HG03521 (cell line): ENCODE measurements at regions not wholly inside any gene's neighbourhood (a gene's known extent, or its start where the extent isn't known, plus 50 kb on each side); places are given as distances from the start of the nearest gene placed in this dataset.
"Not testable (repeated sequence)": the region's sequence is repeated elsewhere in the genome, so short reads cannot be mapped to it uniquely, and the experiment has no call there.

ENCODE experiments used
- ATAC-seq: cut with Tn5 transposase; IDR thresholded peaks from one replicate; pipeline ENCODE4 v1.9.1; 2021; ENCODE audit warnings: mild to moderate bottlenecking, moderate library complexity; ENCODE audit not compliant: unreplicated experiment

GRCh38 chr21:10325546-10325945 is 195.8 kb upstream of the TPTE start:
- peak; percentile 88 for ATAC-seq

DNA sequence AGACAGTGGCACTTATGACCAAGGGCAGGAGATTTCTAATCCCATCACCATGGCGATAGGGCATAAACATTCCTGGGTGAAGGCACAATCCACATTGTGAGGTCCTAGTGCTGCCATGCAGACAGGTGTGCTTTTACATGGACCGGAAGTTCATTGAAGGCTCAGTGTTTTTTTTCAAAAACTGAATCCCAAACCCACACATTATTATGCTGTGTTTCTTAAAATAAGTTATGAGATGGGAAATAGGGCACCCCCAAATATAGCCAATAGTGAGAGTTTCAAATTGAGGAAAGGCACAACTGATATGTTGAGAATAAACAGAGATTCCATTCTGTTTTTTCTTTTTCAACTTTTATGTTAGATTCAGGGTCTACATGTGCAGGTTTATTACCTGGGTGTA is 195.2 kb upstream of the TPTE start:
- ATAC-seq = not testable (repeated sequence)

- ATAC-seq = not testable (repeated sequence)
Measured at GRCh38 chr21:10328646-10329045, 192.7 kb upstream of the TPTE start.

DNA sequence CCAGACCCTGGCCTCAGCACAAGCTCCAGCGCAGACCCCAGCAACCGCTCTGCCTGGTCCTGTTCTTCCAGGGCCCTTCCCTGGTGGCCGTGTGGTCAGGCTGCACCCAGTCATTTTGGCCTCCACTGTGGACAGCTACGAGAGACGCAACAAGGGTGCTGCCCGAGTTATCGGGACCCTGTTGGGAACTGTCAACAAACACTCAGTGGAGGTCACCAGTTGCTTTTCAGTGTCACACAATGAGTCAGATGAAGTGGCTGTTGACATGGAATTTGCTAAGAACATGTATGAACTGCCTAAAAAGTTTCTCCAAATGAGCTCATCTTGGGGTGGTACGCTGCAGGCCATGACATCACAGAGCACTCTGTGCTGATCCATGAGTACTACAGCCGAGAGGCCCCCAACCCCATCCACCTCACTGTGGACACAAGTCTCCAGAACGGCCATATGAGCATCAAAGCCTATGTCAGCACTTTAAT is 190.7 kb upstream of the TPTE start:
- not testable (repeated sequence) for ATAC-seq

GRCh38 chr21:10331134-10331533 is 190.2 kb upstream of the TPTE start:
- ATAC-seq = not testable (repeated sequence)

GRCh38 chr21:10332935-10333334 is 188.4 kb upstream of the TPTE start:
- ATAC-seq = not testable (repeated sequence)

DNA sequence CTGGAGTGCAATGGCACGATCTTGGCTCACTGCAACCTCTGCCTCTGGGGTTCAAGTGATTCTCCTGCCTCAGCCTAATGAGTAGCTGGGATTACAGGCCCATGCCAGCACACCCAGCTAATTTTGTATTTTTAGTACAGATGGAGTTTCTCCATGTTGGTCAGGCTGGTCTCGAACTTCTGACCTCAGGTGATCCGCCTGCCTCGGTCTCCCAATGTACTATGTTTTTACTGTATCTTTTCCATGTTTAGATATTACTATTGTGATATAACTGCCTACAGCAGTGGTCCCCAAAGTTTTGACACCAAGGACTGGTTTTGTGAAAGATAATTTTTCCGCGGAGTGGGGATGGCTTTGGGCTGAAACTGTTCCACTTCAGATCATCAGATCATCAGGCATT is 187.0 kb upstream of the TPTE start:
- ATAC-seq = not testable (repeated sequence)

DNA sequence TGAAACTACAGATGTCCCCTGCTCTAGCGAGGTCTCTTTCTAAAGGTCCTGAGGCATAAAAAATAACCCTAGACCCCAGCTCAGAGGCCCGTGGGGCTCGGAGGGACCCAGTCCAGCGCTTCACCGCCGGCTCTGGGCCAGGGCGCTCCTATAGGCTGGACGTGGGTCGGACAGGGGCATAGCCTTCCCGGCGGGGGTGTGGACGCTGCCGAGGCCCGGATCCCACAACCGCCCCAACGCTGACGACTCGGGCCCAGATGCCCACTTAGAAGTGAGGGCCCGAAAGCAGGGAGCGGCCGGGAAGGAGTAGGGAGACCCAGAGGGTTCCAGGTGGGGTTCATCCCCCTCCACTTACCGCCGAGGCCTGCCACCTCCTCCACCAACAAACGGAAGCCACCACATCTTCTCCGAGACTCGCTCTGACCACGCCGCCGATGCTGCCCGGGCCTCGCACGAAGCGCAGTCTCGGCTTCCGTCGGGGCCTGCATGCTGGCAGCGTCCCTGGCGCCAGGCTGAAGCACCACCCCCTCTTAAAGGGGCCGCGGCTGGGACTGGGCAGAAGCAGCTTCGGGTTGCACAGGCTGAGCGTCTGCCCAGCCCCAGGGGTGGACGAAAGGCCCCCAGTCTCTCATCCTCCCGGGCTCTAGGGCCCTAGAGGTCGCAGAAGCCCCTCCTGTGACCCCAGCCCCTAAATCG is 179.0 kb upstream of the TPTE start:
- ATAC-seq = peak; percentile 53

DNA sequence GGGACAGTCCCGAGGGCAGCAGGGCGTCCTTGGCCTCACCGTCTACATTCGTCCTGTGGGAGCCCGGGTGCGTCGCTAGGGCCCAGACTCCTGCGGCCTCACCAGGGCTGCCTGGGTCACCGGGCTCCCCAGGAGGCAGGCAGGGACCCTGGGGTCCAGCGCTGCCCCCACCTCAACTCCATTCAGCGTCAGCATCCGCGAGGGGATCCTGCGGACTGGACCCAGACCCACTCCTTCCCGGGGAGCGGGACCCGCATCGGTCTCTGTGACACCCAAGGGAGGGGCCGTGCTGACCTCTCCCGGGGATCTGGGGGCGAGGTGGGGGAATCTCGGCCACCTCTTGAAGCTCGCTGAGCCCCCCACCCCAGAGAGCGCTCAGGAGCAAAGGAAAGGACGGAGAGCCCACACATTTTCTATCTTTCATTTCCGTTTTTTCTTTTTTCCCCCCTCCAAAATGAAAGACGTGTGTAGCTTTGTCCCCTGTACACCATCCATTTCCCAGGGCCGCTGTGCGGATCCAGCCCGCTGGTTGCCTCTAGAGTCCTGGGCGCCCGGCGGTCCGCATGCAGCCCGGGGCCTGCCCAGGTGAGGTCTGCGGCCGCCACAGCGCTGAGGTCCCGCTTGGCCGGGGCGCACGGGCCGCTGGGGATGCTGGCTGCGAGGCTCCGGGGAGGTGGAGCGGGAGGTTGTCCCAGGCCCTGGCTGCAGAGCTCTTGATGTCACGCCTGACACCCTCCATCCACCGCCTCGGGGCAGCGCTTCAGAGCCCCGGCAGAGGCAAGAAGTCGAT is 178.0 kb upstream of the TPTE start:
- not testable (repeated sequence) for ATAC-seq

- not testable (repeated sequence) for ATAC-seq
Measured at GRCh38 chr21:10344266-10344665, 177.1 kb upstream of the TPTE start.

DNA sequence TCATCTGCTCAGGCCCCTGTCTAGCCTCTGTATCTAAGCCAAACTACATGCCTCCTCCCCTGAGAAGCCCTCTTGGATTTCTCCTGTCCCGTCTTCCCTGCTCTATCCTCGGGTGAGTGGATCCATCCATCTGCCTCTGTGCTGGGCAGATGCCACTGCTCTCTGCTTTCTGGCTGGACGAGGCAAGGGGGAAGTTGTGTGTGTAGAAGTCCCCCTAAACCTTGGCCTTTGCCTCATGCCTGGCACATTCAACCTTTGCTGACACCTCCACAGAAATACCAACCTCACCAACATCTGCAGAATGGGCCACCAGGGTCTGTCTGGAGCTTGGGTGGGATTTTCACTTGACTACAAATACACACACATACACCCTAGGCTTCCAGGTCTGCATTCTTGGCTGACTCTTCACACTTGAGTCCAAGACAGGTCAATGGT is 176.2 kb upstream of the TPTE start:
- not testable (repeated sequence) for ATAC-seq

DNA sequence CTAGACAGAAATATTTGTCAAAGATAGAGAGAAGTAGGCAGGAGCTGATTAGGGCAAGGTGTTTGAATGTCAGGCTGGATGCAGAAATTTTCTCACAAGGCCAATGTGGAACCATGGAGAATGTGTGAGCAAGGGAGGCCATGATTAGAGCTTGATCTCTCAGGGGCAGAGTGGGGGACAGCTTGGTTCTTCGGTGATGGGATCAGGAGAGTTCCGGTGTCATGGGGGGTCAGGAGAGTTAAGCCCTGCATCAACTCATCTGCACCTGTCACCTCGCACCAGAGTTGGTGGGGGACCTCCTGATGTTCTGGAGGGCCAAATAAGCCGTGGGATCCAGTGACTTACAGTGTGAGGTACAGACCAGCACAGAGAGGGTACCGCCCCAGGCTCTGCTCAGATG is 175.1 kb upstream of the TPTE start:
- not testable (repeated sequence) for ATAC-seq

DNA sequence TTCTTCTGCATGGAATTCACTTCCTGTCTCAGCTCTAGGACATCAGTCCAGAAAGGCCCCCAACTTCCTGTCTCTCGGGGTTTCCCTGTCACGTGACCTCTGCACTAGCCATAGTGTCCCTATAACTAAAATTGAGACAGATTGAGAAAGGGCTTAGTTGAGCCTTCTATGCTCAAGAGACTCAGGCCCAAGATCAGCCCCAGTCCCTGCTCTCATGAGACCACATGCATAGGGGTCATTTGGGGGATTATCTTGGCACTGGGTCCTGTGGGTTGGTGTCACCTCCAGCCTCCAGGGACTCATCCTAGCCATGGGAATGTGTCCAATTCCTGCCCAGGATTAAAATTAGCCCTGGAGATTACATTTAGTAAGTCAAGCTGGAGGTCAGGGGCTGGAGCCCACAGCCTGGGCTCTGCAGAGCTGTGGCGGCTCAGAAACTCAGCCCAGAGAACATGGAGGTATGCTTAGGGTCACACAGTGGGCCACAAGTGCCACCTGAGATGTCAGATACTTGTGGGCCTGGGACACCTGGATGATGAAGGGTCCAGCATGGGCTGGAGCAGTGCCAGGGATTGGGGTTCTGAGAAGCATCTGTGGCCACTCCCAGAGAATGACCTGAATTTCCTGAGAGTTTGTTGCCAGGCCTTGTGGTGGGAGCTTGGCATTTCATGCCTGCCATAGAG is 174.3 kb upstream of the TPTE start:
- not testable (repeated sequence) for ATAC-seq

- ATAC-seq = not testable (repeated sequence)
Measured at GRCh38 chr21:10347675-10348074, 173.7 kb upstream of the TPTE start.

DNA sequence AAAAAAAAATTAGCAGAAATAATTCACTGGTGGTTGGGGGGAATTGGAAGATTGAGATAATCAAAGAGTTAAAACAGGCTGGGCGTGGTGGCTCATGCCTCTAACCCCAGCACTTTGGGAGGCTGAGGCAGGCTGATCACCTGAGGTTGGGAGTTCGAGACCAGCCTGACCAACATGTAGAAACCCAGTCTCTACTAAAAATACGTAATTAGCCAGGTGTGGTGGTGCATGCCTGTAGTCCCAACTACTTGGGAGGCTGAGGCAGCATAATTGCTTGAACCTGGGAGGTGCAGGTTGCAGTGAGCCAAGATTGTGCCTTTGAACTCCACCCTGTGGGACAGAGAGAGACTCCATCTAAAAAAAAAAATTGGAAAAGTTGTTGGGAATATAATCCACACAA is 173.2 kb upstream of the TPTE start:
- ATAC-seq = not testable (repeated sequence)

DNA sequence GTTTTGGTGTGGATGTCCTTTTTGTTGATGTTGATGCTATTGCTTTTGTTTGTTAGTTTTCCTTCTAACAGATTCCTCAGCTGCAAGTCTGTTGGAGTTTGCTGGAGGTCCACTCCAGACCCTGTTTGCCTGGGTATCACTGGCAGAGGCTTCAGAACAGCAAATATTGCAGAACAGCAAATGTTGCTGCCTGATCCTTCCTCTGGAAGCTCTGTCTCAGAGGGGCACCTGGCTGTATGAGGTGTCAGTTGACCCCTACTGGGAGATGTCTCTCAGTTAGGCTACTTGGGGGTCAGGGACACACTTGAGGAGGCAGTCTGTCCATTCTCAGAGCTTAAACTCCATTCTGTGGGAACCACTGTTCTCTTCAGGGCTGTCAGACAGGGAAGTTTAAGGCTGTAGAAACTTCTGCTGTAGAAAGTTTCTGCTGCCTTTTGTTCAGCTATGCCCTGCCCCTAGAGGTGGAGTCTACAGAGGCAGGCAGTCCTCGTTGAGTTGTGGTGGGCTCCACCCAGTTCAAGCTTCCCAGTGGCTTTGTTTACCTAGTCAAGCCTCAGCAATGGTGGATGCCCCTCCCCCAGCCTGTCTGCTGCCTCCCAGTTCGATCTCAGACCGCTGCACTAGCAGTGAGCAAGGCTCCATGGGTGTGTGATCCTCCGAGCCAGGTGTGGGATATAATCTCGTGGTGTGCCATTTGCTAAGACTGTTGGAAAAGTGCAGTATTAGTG is 166.4 kb upstream of the TPTE start:
- ATAC-seq = not testable (repeated sequence)

DNA sequence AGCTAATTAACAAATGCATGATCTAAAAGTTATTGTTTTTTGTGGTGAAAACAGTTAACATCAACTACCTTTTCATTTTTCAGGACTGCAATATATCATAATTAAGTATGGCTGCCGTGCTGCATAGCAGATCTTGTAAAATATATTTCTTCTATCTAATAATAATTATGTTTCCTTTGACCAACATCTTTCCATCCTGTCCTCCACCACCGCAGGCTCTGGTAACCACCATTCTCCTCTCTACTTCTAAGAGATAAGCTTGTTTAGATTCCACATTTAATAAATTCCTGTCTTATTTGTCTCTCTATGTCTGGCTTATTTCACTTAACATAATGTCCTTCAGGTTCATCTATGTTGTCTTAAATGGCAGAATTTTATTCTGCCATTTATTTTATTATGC is 162.3 kb upstream of the TPTE start:
- not testable (repeated sequence) for ATAC-seq

DNA sequence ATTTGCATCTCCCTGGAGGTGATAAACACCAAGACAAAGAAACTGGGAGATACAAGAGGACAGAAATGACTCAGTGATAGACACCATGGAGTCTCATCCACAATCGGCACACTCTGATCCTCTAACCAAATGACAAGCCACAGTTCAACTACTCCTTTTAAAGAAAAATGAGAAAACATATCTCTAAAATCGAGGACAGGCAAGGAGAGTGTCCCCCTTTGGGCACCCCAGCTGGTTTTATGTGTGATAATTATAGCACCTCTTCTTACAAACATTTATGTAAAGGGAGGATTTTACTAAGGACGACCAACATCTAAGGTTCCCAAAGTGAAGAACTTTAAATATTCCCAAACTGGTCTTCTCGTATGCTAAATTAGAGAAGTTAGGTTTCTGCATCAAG is 161.5 kb upstream of the TPTE start:
- not testable (repeated sequence) for ATAC-seq

- not testable (repeated sequence) for ATAC-seq
Measured at GRCh38 chr21:10361214-10361736, 160.1 kb upstream of the TPTE start.

GRCh38 chr21:10362816-10363215 is 158.6 kb upstream of the TPTE start:
- ATAC-seq = not testable (repeated sequence)
